ENCODE measurements at regions not wholly inside any gene's neighbourhood (a gene's known extent, or its start where the extent isn't known, plus 50 kb on each side); places are given as distances from the start of the nearest gene placed in this dataset.

DNA sequence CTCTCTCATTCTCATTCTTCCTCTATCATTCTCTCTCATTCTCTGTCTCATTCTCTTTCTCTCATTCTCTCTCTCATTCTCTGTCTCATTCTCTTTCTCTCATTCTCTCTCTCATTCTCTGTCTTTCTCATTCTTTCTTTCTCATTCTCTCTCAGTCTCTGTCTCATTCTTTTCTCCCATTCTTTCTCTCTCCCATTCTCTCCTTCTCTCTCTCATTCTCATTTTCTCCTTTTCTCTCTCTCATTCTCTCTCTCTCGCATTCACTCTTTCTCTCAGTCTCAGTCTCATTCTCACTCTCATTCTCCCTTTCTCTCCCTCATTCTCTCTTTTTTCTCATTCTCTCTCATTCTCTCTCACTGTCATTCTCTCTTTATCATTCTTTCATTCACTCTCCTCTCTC, 152.0 kb upstream of the UQCRFS1 start:
- TF ChIP-seq, protein P1, sequence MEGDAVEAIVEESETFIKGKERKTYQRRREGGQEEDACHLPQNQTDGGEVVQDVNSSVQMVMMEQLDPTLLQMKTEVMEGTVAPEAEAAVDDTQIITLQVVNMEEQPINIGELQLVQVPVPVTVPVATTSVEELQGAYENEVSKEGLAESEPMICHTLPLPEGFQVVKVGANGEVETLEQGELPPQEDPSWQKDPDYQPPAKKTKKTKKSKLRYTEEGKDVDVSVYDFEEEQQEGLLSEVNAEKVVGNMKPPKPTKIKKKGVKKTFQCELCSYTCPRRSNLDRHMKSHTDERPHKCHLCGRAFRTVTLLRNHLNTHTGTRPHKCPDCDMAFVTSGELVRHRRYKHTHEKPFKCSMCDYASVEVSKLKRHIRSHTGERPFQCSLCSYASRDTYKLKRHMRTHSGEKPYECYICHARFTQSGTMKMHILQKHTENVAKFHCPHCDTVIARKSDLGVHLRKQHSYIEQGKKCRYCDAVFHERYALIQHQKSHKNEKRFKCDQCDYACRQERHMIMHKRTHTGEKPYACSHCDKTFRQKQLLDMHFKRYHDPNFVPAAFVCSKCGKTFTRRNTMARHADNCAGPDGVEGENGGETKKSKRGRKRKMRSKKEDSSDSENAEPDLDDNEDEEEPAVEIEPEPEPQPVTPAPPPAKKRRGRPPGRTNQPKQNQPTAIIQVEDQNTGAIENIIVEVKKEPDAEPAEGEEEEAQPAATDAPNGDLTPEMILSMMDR (IDR thresholded peaks at IDR 0.05), result no peak
- TF ChIP-seq POLR2AphosphoS5 (IDR thresholded peaks at IDR 0.05) (no peak), POLR2A (IDR thresholded peaks at IDR 0.05) (no peak), EP300 (IDR thresholded peaks at IDR 0.05) (no peak)
